ENCODE measurements at regions not wholly inside any gene's neighbourhood (a gene's known extent, or its start where the extent isn't known, plus 50 kb on each side); places are given as distances from the start of the nearest gene placed in this dataset.
A peak's percentile ranks its signal among the peaks of the same experiment; 100 is the strongest.
"Not testable (repeated sequence)": the region's sequence is repeated elsewhere in the genome, so short reads cannot be mapped to it uniquely, and the experiment has no call there.

GRCh38 chr9:103237571-103238109 is 242.5 kb downstream of the CYLC2 start:
- H3K18ac ChIP-seq (ENCODE audit: extremely low read depth, low read length); H2AK5ac ChIP-seq (ENCODE audit: low read depth, low read length); H3K27me3 ChIP-seq (replicated peaks in 1 of 4; ENCODE audit: control insufficient read depth in 3 of 4, extremely low read depth in 1 of 4, insufficient read depth in 3 of 4, low read length in 3 of 4); FAIRE-seq; H3K23ac ChIP-seq (ENCODE audit: insufficient read length); H3K4me3 ChIP-seq (ENCODE audit: extremely low read depth in 1 of 4, insufficient read depth in 2 of 4, low read depth in 3 of 4, low read length in 4 of 4); H3K23me2 ChIP-seq (ENCODE audit: low read depth, low read length); H3K9me3 ChIP-seq (ENCODE audit: insufficient read depth in 2 of 2, low read depth in 1 of 2, low read length in 1 of 2); CTCF ChIA-PET (ENCODE audit: partially characterized antibody); H3K14ac ChIP-seq (ENCODE audit: insufficient read length); POLR2A ChIA-PET (ENCODE audit: partially characterized antibody); H3K36me3 ChIP-seq (ENCODE audit: control insufficient read depth in 2 of 4, insufficient read depth in 4 of 4, low read length in 3 of 4); H3K4ac ChIP-seq (replicated peaks; ENCODE audit: insufficient read length, low read depth, low read length); H3K79me2 ChIP-seq (ENCODE audit: control insufficient read depth in 1 of 2, insufficient read depth in 2 of 2, low read length in 2 of 2); H4K91ac ChIP-seq (replicated peaks; ENCODE audit: insufficient read length, low read length); H2BK120ac ChIP-seq (replicated peaks; ENCODE audit: low read depth, low read length); H2BK15ac ChIP-seq (ENCODE audit: low read length); H4K5ac ChIP-seq (ENCODE audit: insufficient read length, low read depth, low read length); H4K8ac ChIP-seq (ENCODE audit: extremely low read depth, insufficient read depth, low read length); H2BK5ac ChIP-seq (ENCODE audit: low read depth, low read length); H2AFZ ChIP-seq (ENCODE audit: low read length); H3K56ac ChIP-seq (replicated peaks; ENCODE audit: insufficient read length, low read depth, low read length); H3K79me1 ChIP-seq (ENCODE audit: low read depth, low read length); H3K9ac ChIP-seq (replicated peaks in 1 of 4; ENCODE audit: extremely low read depth in 1 of 4, low read depth in 3 of 4, low read length in 3 of 4); H2BK12ac ChIP-seq (ENCODE audit: low read depth, low read length); H2BK20ac ChIP-seq (ENCODE audit: low read length); H3K4me1 ChIP-seq (replicated peaks in 1 of 4; ENCODE audit: control insufficient read depth in 3 of 4, insufficient read depth in 4 of 4, low read length in 3 of 4); H4K20me1 ChIP-seq (replicated peaks in 1 of 2; ENCODE audit: control insufficient read depth in 1 of 2, insufficient read depth in 2 of 2, low read length in 2 of 2); H3K27ac ChIP-seq (ENCODE audit: low read depth, low read length): not testable (repeated sequence)
- 63% methylated on average over 11 of the region's 24 CpGs; no CpG with 5 or more reads in 1 of the 2 experiments for WGBS, 2 experiments (ENCODE audit: extremely low coverage in 1 of 2, insufficient coverage in 1 of 2, insufficient read length in 1 of 2, insufficient replicate concordance in 2 of 2, low coverage in 1 of 2, low lambda C conversion rate in 2 of 2, missing lambda C conversion rate in 1 of 2)
- TF ChIP-seq RBBP5 (IDR thresholded peaks at IDR 0.05; ENCODE audit: borderline replicate concordance, low read depth, low read length), result 0 out of 2 replicates have a peak, but pooled peaks have one; percentile 44
- 0 out of 4 replicates have a peak overlapping the region, but pooled peaks of 1 of the 2 experiments have one; percentile 31 for H3K4me2 ChIP-seq (ENCODE audit: insufficient read depth in 1 of 2, low read depth in 2 of 2, low read length in 2 of 2)
- peak; percentile 10 to 65 for DNase-seq (ENCODE audit: low read depth in 1 of 2, low spot score in 2 of 2)
